IMR-90 (cell line): ENCODE measurements at regions not wholly inside any gene's neighbourhood (a gene's known extent, or its start where the extent isn't known, plus 50 kb on each side); places are given as distances from the start of the nearest gene placed in this dataset.

ENCODE experiments used
- ATAC-seq: fragments of 200-7000 bp; cut with Tn5 transposase; 2 replicates; pipeline ENCODE4 v1.9.1; 2020; ENCODE audit warnings: low read depth, mild to moderate bottlenecking, moderate library complexity
- BruUV-seq: library from RNA; stranded (reverse); fragments of 400-500 nt; replicated peaks from 2 replicates; lab custom pipeline; 2021; lab: Mats Ljungman, UMichigan
- CTCF ChIA-PET: fragments of 300-600 bp; formaldehyde crosslinking; extraction: SDS; loops from one replicate; lab custom pipeline; 2021; ENCODE audit warnings: antibody characterized with exemption; lab: Yijun Ruan, JAX
- POLR2A ChIA-PET: fragments of 300-600 bp; sonication (Branson Sonifier 250); formaldehyde crosslinking; loops from one replicate; lab custom pipeline; 2022; ENCODE audit warnings: antibody characterized with exemption; ENCODE audit not compliant: unreplicated experiment; lab: Charles Lee
- DNase-seq: peaks from one replicate; pipeline ENCODE4 v3.0.0; 2013
- H2AFZ ChIP-seq: replicated peaks from 2 replicates; pipeline ENCODE3; 2013; ENCODE audit warnings: low read length, mild to moderate bottlenecking; ENCODE audit not compliant: poor library complexity
- H2AK5ac ChIP-seq: 2 replicates; pipeline ENCODE4 v1.6.1; 2013; ENCODE audit warnings: low read depth, low read length, inconsistent platforms
- H2AK9ac ChIP-seq: replicated peaks from 2 replicates; pipeline ENCODE3; 2013; ENCODE audit warnings: mild to moderate bottlenecking, low read depth, low read length, moderate library complexity; ENCODE audit not compliant: poor library complexity
- H2BK120ac ChIP-seq: 2 replicates; pipeline ENCODE4 v1.6.1; 2013; ENCODE audit warnings: low read depth, low read length, inconsistent platforms
- H2BK15ac ChIP-seq: 3 replicates; pipeline ENCODE4 v1.6.1; 2013; ENCODE audit warnings: low read depth, low read length, inconsistent platforms
- H2BK20ac ChIP-seq: 2 replicates; pipeline ENCODE4 v1.6.1; 2013; ENCODE audit warnings: low read depth, mild to moderate bottlenecking, inconsistent platforms, low read length, moderate library complexity
- H2BK5ac ChIP-seq: 2 replicates; pipeline ENCODE4 v1.6.1; 2013; ENCODE audit warnings: mild to moderate bottlenecking, low read depth, low read length, inconsistent platforms; ENCODE audit not compliant: poor library complexity, severe bottlenecking
- H3K14ac ChIP-seq: replicated peaks from 2 replicates; pipeline ENCODE4 v1.6.1; 2013; ENCODE audit warnings: low read depth, low read length, inconsistent platforms
- H3K18ac ChIP-seq: 2 replicates; pipeline ENCODE4 v1.6.1; 2013; ENCODE audit warnings: low read depth, low read length, control low read depth
- H3K23ac ChIP-seq: 2 replicates; pipeline ENCODE4 v1.6.1; 2013; ENCODE audit warnings: low read depth, low read length, inconsistent platforms
- H3K27ac ChIP-seq: 2 replicates; pipeline ENCODE4 v1.5.1; 2013; ENCODE audit warnings: mild to moderate bottlenecking, control low read depth, low read length; ENCODE audit not compliant: insufficient read depth
- H3K27me3 ChIP-seq: 2 replicates; pipeline ENCODE4 v1.6.1; 2013; ENCODE audit warnings: low read length; ENCODE audit not compliant: control insufficient read depth, insufficient read depth
- H3K36me3 ChIP-seq: 2 replicates; pipeline ENCODE4 v1.6.1; 2013; ENCODE audit warnings: low read length, mixed read lengths; ENCODE audit not compliant: control insufficient read depth, insufficient read depth
- H3K4ac ChIP-seq: 2 replicates; pipeline ENCODE4 v1.6.1; 2013; ENCODE audit warnings: low read depth, low read length, inconsistent platforms
- H3K4me1 ChIP-seq: 2 replicates; pipeline ENCODE4 v1.6.1; 2013; ENCODE audit warnings: low read length, mixed read lengths; ENCODE audit not compliant: control insufficient read depth, insufficient read depth
- H3K4me2 ChIP-seq: 2 replicates; pipeline ENCODE4 v1.6.1; 2013; ENCODE audit warnings: low read depth, mild to moderate bottlenecking, control low read depth, low read length, moderate library complexity
- H3K4me3 ChIP-seq: 2 replicates; pipeline ENCODE4 v1.5.1; 2013; ENCODE audit warnings: low read depth, mild to moderate bottlenecking, control low read depth, low read length, moderate library complexity; ENCODE audit not compliant: insufficient read depth
- H3K56ac ChIP-seq: 2 replicates; pipeline ENCODE4 v1.6.1; 2013; ENCODE audit warnings: low read length, inconsistent platforms; ENCODE audit not compliant: insufficient read depth; ENCODE audit errors: extremely low read depth
- H3K79me1 ChIP-seq, 2 experiments: 2 replicates each; pipeline ENCODE4 v1.6.1; 2013; ENCODE audit warnings: low read length in 2 of 2, inconsistent platforms in 1 of 2, low read depth in 1 of 2
- H3K9ac ChIP-seq: 2 replicates; pipeline ENCODE4 v1.6.1; 2013; ENCODE audit warnings: low read depth, low read length, control low read depth
- H3K9me1 ChIP-seq: 2 replicates; pipeline ENCODE4 v1.6.1; 2013; ENCODE audit warnings: low read length, inconsistent platforms; ENCODE audit not compliant: insufficient read depth
- H3K9me3 ChIP-seq: 2 replicates; pipeline ENCODE4 v1.6.1; 2013; ENCODE audit warnings: low read length; ENCODE audit not compliant: control insufficient read depth, insufficient read depth
- H4K20me1 ChIP-seq: 2 replicates; pipeline ENCODE4 v1.6.1; 2013; ENCODE audit warnings: low read length, inconsistent platforms; ENCODE audit not compliant: insufficient read depth
- H4K5ac ChIP-seq: 2 replicates; pipeline ENCODE4 v1.6.1; 2013; ENCODE audit warnings: mild to moderate bottlenecking, low read depth, low read length, control low read depth
- H4K8ac ChIP-seq, 2 experiments: 2 replicates each; pipeline ENCODE4 v1.6.1; 2013; ENCODE audit warnings: low read depth in 2 of 2, low read length in 2 of 2, control low read depth in 1 of 2, inconsistent platforms in 1 of 2
- H4K91ac ChIP-seq: 2 replicates; pipeline ENCODE4 v1.6.1; 2013; ENCODE audit warnings: low read depth, low read length, inconsistent platforms; ENCODE audit not compliant: insufficient read depth
- MXI1 ChIP-seq: IDR thresholded peaks from 2 replicates; pipeline ENCODE4 v1.6.1; 2012; ENCODE audit warnings: low read depth, mild to moderate bottlenecking, low read length, moderate library complexity, borderline replicate concordance
- RAD21 ChIP-seq: IDR thresholded peaks from 2 replicates; pipeline ENCODE4 v1.6.1; 2012; ENCODE audit warnings: low read length, improper control_type of control experiment
- WGBS, 2 experiments: methylation state at CpG; one replicate each; pipeline versions ENCODE4 v1.1.5 to v1.1.7; 2013; ENCODE audit warnings: missing lambda C conversion rate in 2 of 2; ENCODE audit not compliant: insufficient read length in 1 of 2; ENCODE audit errors: extremely low coverage in 2 of 2; 5-methylcytosine and 5-hydroxymethylcytosine counted together
- dilution Hi-C: fragments of 300-500 bp; cut with HindIII; formaldehyde crosslinking; loops from one replicate; pipeline ENCODE4 v1.14.3; 2018; ENCODE audit warnings: low sequenced_read_pairs; ENCODE audit not compliant: unreplicated experiment
- in situ Hi-C: fragments of 300-500 bp; cut with MboI; formaldehyde crosslinking; loops from 3 replicates; pipeline ENCODE4 v1.14.3; 2019; ENCODE audit warnings: low sequenced_read_pairs, inconsistent platforms, mixed read lengths
- intact Hi-C: fragments of 100-400 bp; cut with micrococcal nuclease; formaldehyde crosslinking; loops from 2 replicates; pipeline ENCODE4 v1.10.0; 2022

DNA sequence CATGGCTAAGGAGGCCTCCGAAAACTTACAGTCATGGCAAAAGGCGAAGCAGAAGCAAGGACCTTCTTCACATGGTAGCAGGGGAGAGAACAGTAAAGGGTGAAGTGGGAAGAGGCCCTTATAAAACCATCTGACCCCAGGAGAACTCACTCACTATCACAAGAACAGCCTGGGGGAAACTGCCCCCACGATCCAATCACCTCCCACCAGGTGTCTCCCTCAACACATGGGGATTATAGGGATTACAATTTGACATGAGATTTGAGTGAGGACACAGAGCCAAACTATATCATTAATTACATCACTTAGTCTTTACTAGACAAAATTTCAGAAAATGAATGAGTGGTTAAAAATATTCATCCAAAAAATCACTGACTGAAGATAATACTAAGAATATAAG, 453.6 kb downstream of the COL12A1 start:
- Histone ChIP-seq H2AK9ac (no peak overlapping the region), H3K9me3 (no peaks in the 10 kb centered on the region), H3K9ac (no peak overlapping the region), H3K36me3 (no peaks in the 10 kb centered on the region), H3K27ac (no peak overlapping the region), H3K79me1 (no peaks in the 10 kb centered on the region), H3K4me1 (peaks cover 3% of the 10 kb centered on the region; the same call in 1 of the 2 replicates), H4K20me1 (no peaks in the 10 kb centered on the region), H3K23ac (no peak overlapping the region), H2AK5ac (no peak overlapping the region), H3K27me3 (no peaks in the 10 kb centered on the region), H2BK120ac (no peak overlapping the region), H3K9me1 (peaks cover 3% of the 10 kb centered on the region; the same call in 1 of the 2 replicates), H2BK15ac (no peak overlapping the region), H4K5ac (no peak overlapping the region), H2BK5ac (no peak overlapping the region), H4K91ac (no peak overlapping the region), H3K4ac (no peak overlapping the region), H3K4me2 (no peak overlapping the region), H3K56ac (no peak overlapping the region), H2AFZ (no peak overlapping the region), H3K18ac (no peak overlapping the region), H3K4me3 (no peak overlapping the region), H3K14ac (no peak overlapping the region), H4K8ac (no peak overlapping the region), H2BK20ac (no peak overlapping the region)
- dilution Hi-C loops (no loop called here), in situ Hi-C loops (no loop called here), intact Hi-C loops (no loop called here)
- ATAC-seq (no peak), DNase-seq (no peak)
- ChIA-PET POLR2A (no interaction called here), CTCF (no interaction called here)
- no peak for TF ChIP-seq MXI1
- peak; percentile 11; the same call in 1 of the 2 replicates for TF ChIP-seq RAD21
- BruUV-seq = no TSS peak
- no CpG with 5 or more reads among the region's 3 CpGs for WGBS, 2 experiments
